GM12878 (cell line): ENCODE measurements at regions not wholly inside any gene's neighbourhood (a gene's known extent, or its start where the extent isn't known, plus 50 kb on each side); places are given as distances from the start of the nearest gene placed in this dataset.

Experiments used
- ATAC-seq: fragments of 200-7000 bp; cut with Tn5 transposase; 3 replicates; pipeline ENCODE4 v1.9.1; 2020; ENCODE audit warnings: mild to moderate bottlenecking, moderate library complexity
- BruUV-seq: library from RNA; stranded (reverse); fragments of 400-500 nt; replicated peaks from 2 replicates; lab custom pipeline; 2021; lab: Mats Ljungman, UMichigan
- CTCF ChIA-PET: fragments of 300-600 bp; sonication (Branson Sonifier 250); formaldehyde crosslinking; extraction: SDS; loops from one replicate; lab custom pipeline; 2021; ENCODE audit warnings: inconsistent platforms; lab: Yijun Ruan, JAX
- POLR2A ChIA-PET: fragments of 350-600 bp; formaldehyde crosslinking; extraction: SDS; loops from one replicate; lab custom pipeline; 2021; ENCODE audit warnings: inconsistent platforms; lab: Charles Lee
- RAD21 ChIA-PET: fragments of 300-600 bp; sonication (Branson Sonifier 250); formaldehyde crosslinking; loops from one replicate; lab custom pipeline; 2023; ENCODE audit warnings: antibody characterized with exemption; ENCODE audit not compliant: unreplicated experiment; lab: Charles Lee
- SMC1A ChIA-PET: fragments of 300-600 bp; sonication (Branson Sonifier 250); formaldehyde crosslinking; loops from one replicate; lab custom pipeline; 2023; ENCODE audit not compliant: unreplicated experiment, uncharacterized antibody; lab: Charles Lee
- DNase-seq: peaks from one replicate; pipeline ENCODE4 v3.0.0-alpha.2; 2011; ENCODE audit warnings: low read depth, low spot score
- FAIRE-seq: peaks from 3 replicates; lab custom pipeline; 2011; peaks lifted over from hg19 to GRCh38; lab: Jason Lieb, UNC
- H2AFZ ChIP-seq: 2 replicates; pipeline ENCODE4 v1.6.0; 2011; ENCODE audit warnings: low read depth, low read length, control low read depth; ENCODE audit not compliant: control insufficient read depth
- H3K27ac ChIP-seq: 2 replicates; pipeline ENCODE4 v1.5.1; 2011; ENCODE audit warnings: control low read depth; ENCODE audit not compliant: control insufficient read depth, insufficient read depth
- H3K27me3 ChIP-seq, 2 experiments: replicated peaks in 1 of 2; 2 replicates each; pipeline versions ENCODE4 v1.6.0 to v1.6.1; 2011; ENCODE audit warnings: low read length in 1 of 2; ENCODE audit not compliant: control insufficient read depth in 2 of 2, insufficient read depth in 2 of 2
- H3K36me3 ChIP-seq, 2 experiments: 2 replicates each; pipeline ENCODE4 v1.5.1; 2011; ENCODE audit warnings: low read length in 1 of 2; ENCODE audit not compliant: control insufficient read depth in 2 of 2, insufficient read depth in 2 of 2
- H3K4me1 ChIP-seq: 2 replicates; pipeline ENCODE4 v1.6.1; 2011; ENCODE audit warnings: mild to moderate bottlenecking, low read length, moderate library complexity, mixed read lengths; ENCODE audit not compliant: control insufficient read depth, insufficient read depth
- H3K4me2 ChIP-seq: 2 replicates; pipeline ENCODE4 v1.6.0; 2011; ENCODE audit warnings: control low read depth; ENCODE audit not compliant: control insufficient read depth, insufficient read depth
- H3K4me3 ChIP-seq: fragments of 200-600 bp; sonication (generic); 2 replicates; pipeline ENCODE4 v1.5.1; 2016
- H3K79me2 ChIP-seq: 2 replicates; pipeline ENCODE4 v1.6.0; 2011; ENCODE audit warnings: low read length; ENCODE audit not compliant: control insufficient read depth, insufficient read depth
- H3K9ac ChIP-seq: 2 replicates; pipeline ENCODE4 v1.8.0; 2011; ENCODE audit warnings: low read length, control low read depth, mixed read lengths; ENCODE audit not compliant: control insufficient read depth, insufficient read depth
- H3K9me3 ChIP-seq: replicated peaks from 3 replicates; pipeline ENCODE4 v1.5.1; 2011; ENCODE audit warnings: mild to moderate bottlenecking, low read length; ENCODE audit not compliant: control insufficient read depth, insufficient read depth
- H4K20me1 ChIP-seq: 2 replicates; pipeline ENCODE4 v1.6.0; 2011; ENCODE audit not compliant: control insufficient read depth, insufficient read depth
- BHLHE40 ChIP-seq, 2 experiments: fragments of 450-650 bp in 1 of 2; IDR thresholded peaks; 2 replicates each; pipeline ENCODE4 v1.6.1; 2011 to 2017; ENCODE audit warnings: low read depth in 2 of 2, borderline replicate concordance in 1 of 2, improper control_type of control experiment in 1 of 2, low read length in 1 of 2, mild to moderate bottlenecking in 1 of 2
- JUND ChIP-seq: IDR thresholded peaks from 2 replicates; pipeline ENCODE4 v1.6.1; 2012; ENCODE audit warnings: low read depth, mild to moderate bottlenecking, low read length, improper control_type of control experiment, moderate library complexity
- MTA3 ChIP-seq: IDR thresholded peaks from 2 replicates; pipeline ENCODE4 v1.6.1; 2012; ENCODE audit warnings: low read length, inconsistent platforms, borderline replicate concordance
- NBN ChIP-seq: fragments of 450-650 bp; IDR thresholded peaks from 2 replicates; pipeline ENCODE4 v1.6.1; 2016
- RAD21 ChIP-seq: IDR thresholded peaks from 2 replicates; pipeline ENCODE4 v1.6.1; 2011; ENCODE audit warnings: mild to moderate bottlenecking, low read depth, low read length, moderate library complexity; ENCODE audit not compliant: insufficient read depth
- REST ChIP-seq: IDR thresholded peaks from 2 replicates; pipeline ENCODE4 v1.6.1; 2012; ENCODE audit warnings: mild to moderate bottlenecking, low read depth, low read length
- SP1 ChIP-seq: IDR thresholded peaks from one replicate; pipeline ENCODE4 v1.6.1; 2011; ENCODE audit warnings: low read depth, low read length
- WGBS: methylation state at CpG from one replicate; pipeline ENCODE4 v1.1.6; 2016; ENCODE audit warnings: low lambda C conversion rate; ENCODE audit not compliant: insufficient replicate concordance, insufficient coverage; ENCODE audit errors: missing lambda C conversion rate; 5-methylcytosine and 5-hydroxymethylcytosine counted together
- in situ Hi-C: fragments of 300-500 bp; cut with MboI; formaldehyde crosslinking; loops from 9 replicates; pipeline ENCODE4 v1.14.3; 2018; ENCODE audit warnings: mixed read lengths
- intact Hi-C: fragments of 100-400 bp; cut with micrococcal nuclease; formaldehyde crosslinking; loops from one replicate; pipeline ENCODE4 v1.14.2; 2022; ENCODE audit not compliant: unreplicated experiment

GRCh38 chr17:79223471-79223870, 148.8 kb downstream of the ENGASE start (continued):
- TF ChIP-seq BHLHE40 (IDR thresholded peaks at IDR 0.05; ENCODE audit: borderline replicate concordance in 1 of 2, low read depth in 2 of 2, low read length in 1 of 2) (no peak), SP1 (no peak), REST (no peak), RAD21 (no peak), NBN (no peak)

GRCh38 chr17:79221597-79221996, 147.0 kb downstream of the ENGASE start:
- no peak for FAIRE-seq
- DNase-seq, result no peak
- in situ Hi-C loops (no loop called here), intact Hi-C loops (no loop called here)
- no peaks in the 10 kb centered on the region for H4K20me1 ChIP-seq
- H3K27ac ChIP-seq, result no peak overlapping the region
- BruUV-seq, result no TSS peak
- no peak for TF ChIP-seq JUND
- no peak for TF ChIP-seq MTA3
- H3K4me3 ChIP-seq, result no peak overlapping the region
- no peaks in the 10 kb centered on the region for H3K9me3 ChIP-seq
- no peak for ATAC-seq
- ChIA-PET CTCF (no interaction called here), POLR2A (no interaction called here), RAD21 (no interaction called here), SMC1A (no interaction called here)
- no peaks in the 10 kb centered on the region for H3K36me3 ChIP-seq
- no peaks in the 10 kb centered on the region for H3K4me1 ChIP-seq
- no peak overlapping the region for H3K9ac ChIP-seq
- no peak overlapping the region for H2AFZ ChIP-seq
- peaks cover 2 to 3% of the 10 kb centered on the region in 2 experiments for H3K27me3 ChIP-seq
- no peak overlapping the region for H3K4me2 ChIP-seq
- WGBS, result 42% methylated on average over 8 of the region's 8 CpGs
- no peaks in the 10 kb centered on the region for H3K79me2 ChIP-seq
